ENCODE measurements at regions not wholly inside any gene's neighbourhood (a gene's known extent, or its start where the extent isn't known, plus 50 kb on each side); places are given as distances from the start of the nearest gene placed in this dataset.

- H3K27ac Mint-ChIP-seq: no peak overlapping the region
- no peaks in the 10 kb centered on the region for H3K9me3 Mint-ChIP-seq (ENCODE audit: low read depth)
- no peak for DNase-seq (ENCODE audit: low spot score, unreplicated experiment)
- no peaks in the 10 kb centered on the region for H3K36me3 Mint-ChIP-seq (ENCODE audit: insufficient read depth)
- no peak overlapping the region for H3K4me3 Mint-ChIP-seq (ENCODE audit: low read depth)
- no peaks in the 10 kb centered on the region for H3K27me3 Mint-ChIP-seq
- TF ChIP-seq CTCF (IDR thresholded peaks at IDR 0.05; ENCODE audit: unreplicated experiment): no peak
- peaks cover 3% of the 10 kb centered on the region for H3K4me1 Mint-ChIP-seq (ENCODE audit: low read depth)
Measured at GRCh38 chr5:111585946-111586345, 73.6 kb upstream of the STARD4 start.

- TF ChIP-seq CTCF (IDR thresholded peaks at IDR 0.05; ENCODE audit: unreplicated experiment): no peak
- Mint-ChIP-seq H3K4me1 (ENCODE audit: low read depth) (peaks cover 3% of the 10 kb centered on the region), H3K36me3 (ENCODE audit: insufficient read depth) (no peaks in the 10 kb centered on the region), H3K27me3 (no peaks in the 10 kb centered on the region), H3K27ac (no peak overlapping the region), H3K9me3 (ENCODE audit: low read depth) (no peaks in the 10 kb centered on the region), H3K4me3 (ENCODE audit: low read depth) (no peak overlapping the region)
- no peak for DNase-seq (ENCODE audit: low spot score, unreplicated experiment)
Measured at GRCh38 chr5:111585291-111585690, 73.0 kb upstream of the STARD4 start.

GRCh38 chr5:111584651-111585050 lies 72.3 kb upstream of the STARD4 start:
- no peak for DNase-seq (ENCODE audit: low spot score, unreplicated experiment)
- no peak for TF ChIP-seq CTCF (IDR thresholded peaks at IDR 0.05; ENCODE audit: unreplicated experiment)
- Mint-ChIP-seq H3K27ac (no peak overlapping the region), H3K27me3 (no peaks in the 10 kb centered on the region), H3K36me3 (ENCODE audit: insufficient read depth) (no peaks in the 10 kb centered on the region), H3K9me3 (ENCODE audit: low read depth) (peaks cover 3% of the 10 kb centered on the region), H3K4me1 (ENCODE audit: low read depth) (peaks cover 3% of the 10 kb centered on the region), H3K4me3 (ENCODE audit: low read depth) (no peak overlapping the region)

- no peak overlapping the region for H3K27ac Mint-ChIP-seq
- H3K27me3 Mint-ChIP-seq: no peaks in the 10 kb centered on the region
- H3K4me3 Mint-ChIP-seq (ENCODE audit: low read depth): no peak overlapping the region
- no peaks in the 10 kb centered on the region for H3K36me3 Mint-ChIP-seq (ENCODE audit: insufficient read depth)
- H3K9me3 Mint-ChIP-seq (ENCODE audit: low read depth): peaks cover 3% of the 10 kb centered on the region
- no peak for TF ChIP-seq CTCF (IDR thresholded peaks at IDR 0.05; ENCODE audit: unreplicated experiment)
- peaks cover 3% of the 10 kb centered on the region for H3K4me1 Mint-ChIP-seq (ENCODE audit: low read depth)
- DNase-seq (ENCODE audit: low spot score, unreplicated experiment): no peak
Measured at GRCh38 chr5:111583758-111584203, 71.4 kb upstream of the STARD4 start.

- H3K27ac Mint-ChIP-seq: no peak overlapping the region
- no peak for TF ChIP-seq CTCF (IDR thresholded peaks at IDR 0.05; ENCODE audit: unreplicated experiment)
Measured at GRCh38 chr5:111582993-111583601, 70.8 kb upstream of the STARD4 start.

More at GRCh38 chr5:111582993-111583601, 70.8 kb upstream of the STARD4 start:
- no peaks in the 10 kb centered on the region for H3K36me3 Mint-ChIP-seq (ENCODE audit: insufficient read depth)
- no peak for DNase-seq (ENCODE audit: low spot score, unreplicated experiment)
- no peak overlapping the region for H3K4me3 Mint-ChIP-seq (ENCODE audit: low read depth)
- peaks cover 3% of the 10 kb centered on the region for H3K4me1 Mint-ChIP-seq (ENCODE audit: low read depth)
- H3K9me3 Mint-ChIP-seq (ENCODE audit: low read depth): peaks cover 5% of the 10 kb centered on the region
- no peaks in the 10 kb centered on the region for H3K27me3 Mint-ChIP-seq

Data from progenitor cell of endocrine pancreas (in vitro differentiated cells).